Stomach smooth muscle (tissue), 2 donors: ENCODE measurements at regions not wholly inside any gene's neighbourhood (a gene's known extent, or its start where the extent isn't known, plus 50 kb on each side); places are given as distances from the start of the nearest gene placed in this dataset.

Source experiments
- H3K27ac ChIP-seq: one replicate; pipeline ENCODE4 v1.7.0; 2013; ENCODE audit warnings: mild to moderate bottlenecking, low read length, inconsistent platforms
- H3K27me3 ChIP-seq, 2 donors: one replicate each; pipeline ENCODE4 v1.7.0; 2013; ENCODE audit warnings: low read length in 2 of 2; ENCODE audit not compliant: insufficient read depth in 2 of 2, control insufficient read depth in 1 of 2
- H3K36me3 ChIP-seq, 2 donors: one replicate each; pipeline ENCODE4 v1.7.0; 2013; ENCODE audit warnings: low read length in 2 of 2; ENCODE audit not compliant: control insufficient read depth in 2 of 2, insufficient read depth in 2 of 2
- H3K4me1 ChIP-seq: one replicate; pipeline ENCODE4 v1.7.0; 2013; ENCODE audit warnings: low read length; ENCODE audit not compliant: control insufficient read depth, insufficient read depth
- H3K4me3 ChIP-seq, 2 donors: one replicate each; pipeline ENCODE4 v1.7.0; 2013; ENCODE audit warnings: low read length in 2 of 2
- H3K9ac ChIP-seq, 2 donors: one replicate each; pipeline ENCODE4 v1.7.0; 2013; ENCODE audit warnings: low read length in 2 of 2, mild to moderate bottlenecking in 1 of 2
- H3K9me3 ChIP-seq, 2 donors: one replicate each; pipeline ENCODE4 v1.7.0; 2013; ENCODE audit warnings: low read length in 2 of 2; ENCODE audit not compliant: control insufficient read depth in 2 of 2
- donor health status: healthy.
- donor health status: Pancreatic carcinoma.

- Histone ChIP-seq H3K9ac (no peak overlapping the region), H3K4me3 (no peak overlapping the region), H3K9me3 (no peaks in the 10 kb centered on the region), H3K36me3 (no peaks in the 10 kb centered on the region), H3K27me3 (no peaks in the 10 kb centered on the region), H3K4me1 (no peaks in the 10 kb centered on the region), H3K27ac (no peak overlapping the region)
Observed at GRCh38 chr1:189431447-189431846, 1046.2 kb downstream of the BRINP3 start.

GRCh38 chr1:189432753-189433152, 1044.9 kb downstream of the BRINP3 start:
- H3K9ac ChIP-seq, result no peak overlapping the region
- no peaks in the 10 kb centered on the region for H3K9me3 ChIP-seq
- no peak overlapping the region for H3K27ac ChIP-seq
- H3K4me3 ChIP-seq, result no peak overlapping the region
- no peaks in the 10 kb centered on the region for H3K36me3 ChIP-seq
- H3K4me1 ChIP-seq, result no peaks in the 10 kb centered on the region
- H3K27me3 ChIP-seq, result no peaks in the 10 kb centered on the region

DNA sequence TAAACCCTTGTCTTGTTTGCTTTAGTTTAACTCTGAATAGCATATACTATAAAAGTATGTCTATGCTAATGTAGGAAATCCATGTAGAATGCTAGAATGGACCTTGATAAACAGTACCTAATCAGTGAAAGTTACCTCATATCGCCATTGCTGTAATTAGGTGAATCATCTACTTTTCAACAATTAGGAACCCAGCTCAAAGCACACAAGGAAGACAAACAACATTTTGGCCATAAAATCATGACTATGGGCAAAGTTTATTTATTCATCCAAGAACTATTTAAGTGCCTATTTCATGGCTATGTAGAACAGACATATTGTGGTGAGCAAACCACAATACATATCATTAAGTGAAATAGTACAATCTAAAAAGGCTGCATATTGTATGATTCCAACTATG, 1043.2 kb downstream of the BRINP3 start:
- no peak overlapping the region for H3K4me3 ChIP-seq

GRCh38 chr1:189435398-189435797, 1042.3 kb downstream of the BRINP3 start:
- Histone ChIP-seq H3K9ac (no peak overlapping the region), H3K27me3 (no peaks in the 10 kb centered on the region), H3K36me3 (no peaks in the 10 kb centered on the region), H3K4me3 (no peak overlapping the region), H3K27ac (no peak overlapping the region), H3K9me3 (no peaks in the 10 kb centered on the region), H3K4me1 (no peaks in the 10 kb centered on the region)

More for the DNA sequence above, 1043.2 kb downstream of the BRINP3 start:
- no peak overlapping the region for H3K27ac ChIP-seq
- no peaks in the 10 kb centered on the region for H3K9me3 ChIP-seq
- no peak overlapping the region for H3K9ac ChIP-seq
- H3K27me3 ChIP-seq, result no peaks in the 10 kb centered on the region
- no peaks in the 10 kb centered on the region for H3K36me3 ChIP-seq
- no peaks in the 10 kb centered on the region for H3K4me1 ChIP-seq

GRCh38 chr1:189438808-189439207, 1038.9 kb downstream of the BRINP3 start:
- Histone ChIP-seq H3K27me3 (no peaks in the 10 kb centered on the region), H3K9ac (no peak overlapping the region), H3K4me3 (no peak overlapping the region), H3K27ac (no peak overlapping the region), H3K9me3 (no peaks in the 10 kb centered on the region), H3K36me3 (no peaks in the 10 kb centered on the region), H3K4me1 (no peaks in the 10 kb centered on the region)

GRCh38 chr1:189463166-189463565, 1014.5 kb downstream of the BRINP3 start:
- Histone ChIP-seq H3K27ac (no peak overlapping the region), H3K4me3 (no peak overlapping the region), H3K9me3 (no peaks in the 10 kb centered on the region), H3K4me1 (no peaks in the 10 kb centered on the region), H3K36me3 (no peaks in the 10 kb centered on the region), H3K27me3 (no peaks in the 10 kb centered on the region), H3K9ac (no peak overlapping the region)

GRCh38 chr1:189496768-189497167, 980.9 kb downstream of the BRINP3 start:
- Histone ChIP-seq H3K4me1 (no peaks in the 10 kb centered on the region), H3K36me3 (no peaks in the 10 kb centered on the region), H3K27me3 (no peaks in the 10 kb centered on the region), H3K4me3 (no peak overlapping the region), H3K9ac (no peak overlapping the region), H3K9me3 (no peaks in the 10 kb centered on the region), H3K27ac (no peak overlapping the region)

GRCh38 chr1:189499736-189500135, 977.9 kb downstream of the BRINP3 start:
- Histone ChIP-seq H3K9ac (no peak overlapping the region), H3K4me3 (no peak overlapping the region), H3K4me1 (no peaks in the 10 kb centered on the region), H3K27ac (no peak overlapping the region), H3K9me3 (no peaks in the 10 kb centered on the region), H3K27me3 (no peaks in the 10 kb centered on the region), H3K36me3 (no peaks in the 10 kb centered on the region)

GRCh38 chr1:189500778-189501177, 976.9 kb downstream of the BRINP3 start:
- Histone ChIP-seq H3K36me3 (no peaks in the 10 kb centered on the region), H3K27ac (no peak overlapping the region), H3K9ac (no peak overlapping the region), H3K9me3 (no peaks in the 10 kb centered on the region), H3K4me3 (no peak overlapping the region), H3K27me3 (no peaks in the 10 kb centered on the region), H3K4me1 (no peaks in the 10 kb centered on the region)

GRCh38 chr1:189510827-189511226, 966.8 kb downstream of the BRINP3 start:
- Histone ChIP-seq H3K27me3 (no peaks in the 10 kb centered on the region), H3K9me3 (no peaks in the 10 kb centered on the region), H3K27ac (no peak overlapping the region), H3K4me1 (no peaks in the 10 kb centered on the region), H3K4me3 (no peak overlapping the region), H3K9ac (no peak overlapping the region), H3K36me3 (no peaks in the 10 kb centered on the region)

DNA sequence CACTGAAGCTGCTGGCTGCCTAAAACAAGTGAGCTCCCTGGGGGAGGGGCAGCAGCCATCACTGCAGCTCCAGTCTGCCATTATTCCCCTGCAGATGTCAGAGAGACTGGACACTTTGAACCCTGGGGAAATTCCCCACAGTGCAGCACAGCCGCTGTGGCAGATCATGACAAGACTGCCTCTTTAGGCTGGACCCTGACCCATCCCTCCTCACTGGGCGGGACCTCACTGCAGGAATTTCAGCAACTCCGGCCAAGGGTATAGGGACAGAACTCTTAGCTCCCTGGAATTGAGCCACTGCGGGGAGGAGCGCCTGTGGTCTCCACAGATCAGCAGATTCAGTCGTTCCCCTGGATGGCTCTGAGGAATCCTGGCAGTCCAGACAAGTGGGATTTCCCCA, 964.6 kb downstream of the BRINP3 start:
- H3K9ac ChIP-seq, result no peak overlapping the region
- no peaks in the 10 kb centered on the region for H3K9me3 ChIP-seq
- no peaks in the 10 kb centered on the region for H3K36me3 ChIP-seq

More for the DNA sequence above, 964.6 kb downstream of the BRINP3 start:
- Histone ChIP-seq H3K27ac (no peak overlapping the region), H3K27me3 (no peaks in the 10 kb centered on the region), H3K4me1 (no peaks in the 10 kb centered on the region), H3K4me3 (no peak overlapping the region)
